ENCODE measurements at regions not wholly inside any gene's neighbourhood (a gene's known extent, or its start where the extent isn't known, plus 50 kb on each side); places are given as distances from the start of the nearest gene placed in this dataset.

GRCh38 chr2:106020032-106020431 lies 174.1 kb downstream of the UXS1 start:
- TF ChIP-seq CTCF (optimal IDR thresholded peaks at IDR 0.05 in 1 of 3, IDR thresholded peaks at IDR 0.05 in 1 of 3, conservative IDR thresholded peaks at IDR 0.05 in 1 of 3; ENCODE audit: extremely low read depth in 1 of 3, insufficient read depth in 2 of 3, low read length in 3 of 3) = no peak
- TF ChIP-seq EZH2 (IDR thresholded peaks at IDR 0.05; ENCODE audit: low read length) = no peak
